Loucy (cell line): ENCODE measurements at regions not wholly inside any gene's neighbourhood (a gene's known extent, or its start where the extent isn't known, plus 50 kb on each side); places are given as distances from the start of the nearest gene placed in this dataset.

ENCODE experiments used
- CTCF ChIP-seq: fragments of 200-600 bp; sonication (generic); conservative IDR thresholded peaks from 2 replicates; pipeline ENCODE4 v1.5.1; 2014; ENCODE audit warnings: mild to moderate bottlenecking, antibody characterized with exemption, low read length
- EZH2phosphoT487 ChIP-seq: fragments of 200-600 bp; IDR thresholded peaks from 2 replicates; pipeline ENCODE4 v1.6.1; 2018; ENCODE audit warnings: antibody characterized with exemption, mild to moderate bottlenecking, moderate library complexity, borderline replicate concordance

DNA sequence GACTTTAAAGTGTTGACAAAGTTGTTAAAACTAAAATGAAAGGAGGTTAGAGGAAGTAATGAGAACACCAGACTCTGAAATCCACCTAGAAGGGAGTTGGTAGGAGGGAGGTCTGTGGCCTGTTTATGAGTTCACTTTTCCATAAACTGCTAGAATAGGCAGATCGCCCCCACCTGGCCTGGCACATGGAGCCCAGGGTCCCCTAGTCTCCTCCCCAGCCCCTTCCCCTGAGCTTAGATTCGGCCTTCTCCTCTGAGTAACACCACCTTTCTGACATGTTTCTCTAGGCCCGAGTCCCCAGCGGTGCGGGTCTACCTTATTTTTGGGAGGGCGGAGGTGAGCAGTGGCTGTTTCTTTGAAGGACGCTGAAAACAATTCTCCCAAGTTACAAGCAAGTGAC lies 54.5 kb upstream of the FAT1 start:
- peak; percentile 21; the same call in 1 of the 2 replicates for TF ChIP-seq CTCF
- TF ChIP-seq EZH2phosphoT487: no peak
